Endothelial cell of umbilical vein (primary cell): ENCODE measurements at regions not wholly inside any gene's neighbourhood (a gene's known extent, or its start where the extent isn't known, plus 50 kb on each side); places are given as distances from the start of the nearest gene placed in this dataset.

Experiments
- CTCF ChIP-seq, 2 donors: IDR thresholded peaks; 1 replicate in 1 of 2; 2 replicates in 1 of 2; pipeline ENCODE4 v1.5.1; 2011; ENCODE audit warnings: low read length in 2 of 2, mild to moderate bottlenecking in 2 of 2, moderate library complexity in 2 of 2, control low read depth in 1 of 2, inconsistent platforms in 1 of 2, low read depth in 1 of 2; ENCODE audit not compliant: insufficient read depth in 1 of 2; ENCODE audit errors: extremely low read depth in 1 of 2
- EZH2 ChIP-seq: IDR thresholded peaks from 2 replicates; pipeline ENCODE4 v1.6.1; 2012; ENCODE audit warnings: borderline replicate concordance, low read depth, mild to moderate bottlenecking, moderate library complexity, low read length, inconsistent platforms; ENCODE audit not compliant: severe bottlenecking
- POLR2A ChIP-seq: IDR thresholded peaks from 2 replicates; pipeline ENCODE4 v1.6.1; 2012; ENCODE audit warnings: low read depth, mild to moderate bottlenecking, control low read depth, low read length
- POLR2AphosphoS5 ChIP-seq: IDR thresholded peaks from 2 replicates; pipeline ENCODE4 v1.6.1; 2012; ENCODE audit warnings: low read depth, mild to moderate bottlenecking, control low read depth, low read length, moderate library complexity; ENCODE audit not compliant: insufficient read depth

GRCh38 chr20:57102566-57102965 lies 163.9 kb downstream of the BMP7 start:
- no peak for TF ChIP-seq POLR2A
- no peak for TF ChIP-seq CTCF (IDR thresholded peaks at IDR 0.05; ENCODE audit: extremely low read depth in 1 of 2, insufficient read depth in 1 of 2, low read depth in 1 of 2, low read length in 2 of 2)
- TF ChIP-seq EZH2 = no peak
- TF ChIP-seq POLR2AphosphoS5 = no peak
